Mesenchymal stem cell (in vitro differentiated cells and primary cell): ENCODE measurements at regions not wholly inside any gene's neighbourhood (a gene's known extent, or its start where the extent isn't known, plus 50 kb on each side); places are given as distances from the start of the nearest gene placed in this dataset.

Source experiments
- DNase-seq: peaks from one replicate; pipeline ENCODE4 v3.0.0-alpha.2; 2013
- H2AFZ ChIP-seq: one replicate; pipeline ENCODE4 v1.6.1; 2013; ENCODE audit warnings: low read depth, mild to moderate bottlenecking, control low read depth, inconsistent platforms, low read length, moderate library complexity
- H2AK5ac ChIP-seq: 2 replicates; pipeline ENCODE4 v1.6.1; 2013; ENCODE audit warnings: low read length, moderate library complexity, mild to moderate bottlenecking, inconsistent platforms; ENCODE audit not compliant: severe bottlenecking
- H2BK120ac ChIP-seq: one replicate; pipeline ENCODE4 v1.6.1; 2013; ENCODE audit warnings: low read depth, mild to moderate bottlenecking, inconsistent platforms, low read length, moderate library complexity
- H2BK12ac ChIP-seq, 2 experiments: one replicate each; pipeline ENCODE4 v1.6.1; 2013; ENCODE audit warnings: inconsistent platforms in 2 of 2, low read length in 2 of 2, mild to moderate bottlenecking in 2 of 2, moderate library complexity in 2 of 2, control low read depth in 1 of 2
- H2BK15ac ChIP-seq: one replicate; pipeline ENCODE4 v1.6.1; 2013; ENCODE audit warnings: mild to moderate bottlenecking, low read depth, inconsistent platforms; ENCODE audit not compliant: poor library complexity, severe bottlenecking
- H2BK5ac ChIP-seq: 2 replicates; pipeline ENCODE4 v1.6.1; 2013; ENCODE audit warnings: low read depth, mild to moderate bottlenecking, low read length, control low read depth, inconsistent platforms; ENCODE audit not compliant: poor library complexity, severe bottlenecking
- H3K14ac ChIP-seq, 2 experiments: one replicate each; pipeline ENCODE4 v1.6.1; 2013; ENCODE audit warnings: inconsistent platforms in 2 of 2, low read length in 2 of 2, control low read depth in 1 of 2, mild to moderate bottlenecking in 1 of 2, moderate library complexity in 1 of 2
- H3K18ac ChIP-seq, 2 experiments: one replicate each; pipeline ENCODE4 v1.6.1; 2013; ENCODE audit warnings: inconsistent platforms in 2 of 2, low read length in 2 of 2, control low read depth in 1 of 2, low read depth in 1 of 2, mild to moderate bottlenecking in 1 of 2
- H3K23ac ChIP-seq, 2 experiments: one replicate each; pipeline ENCODE4 v1.6.1; 2013; ENCODE audit warnings: inconsistent platforms in 2 of 2, low read length in 2 of 2, mild to moderate bottlenecking in 2 of 2, moderate library complexity in 2 of 2, control low read depth in 1 of 2
- H3K27ac ChIP-seq: 2 replicates; pipeline ENCODE4 v1.5.1; 2013; ENCODE audit warnings: mild to moderate bottlenecking, moderate library complexity, low read length, control low read depth, inconsistent platforms; ENCODE audit not compliant: poor library complexity, severe bottlenecking
- H3K27me3 ChIP-seq, 2 experiments: 2 replicates each; pipeline versions ENCODE4 v1.6.1 to v1.7.0; 2013; ENCODE audit warnings: low read length in 2 of 2, mild to moderate bottlenecking in 2 of 2, moderate library complexity in 2 of 2, control low read depth in 1 of 2, inconsistent platforms in 1 of 2; ENCODE audit not compliant: control insufficient read depth in 1 of 2, insufficient read depth in 1 of 2
- H3K36me3 ChIP-seq, 2 experiments: 2 replicates each; pipeline versions ENCODE4 v1.6.1 to v1.7.0; 2013; ENCODE audit warnings: low read length in 2 of 2, control low read depth in 1 of 2, inconsistent platforms in 1 of 2, low read depth in 1 of 2, mild to moderate bottlenecking in 1 of 2; ENCODE audit not compliant: insufficient read depth in 2 of 2, control insufficient read depth in 1 of 2
- H3K4ac ChIP-seq, 2 experiments: one replicate each; pipeline ENCODE4 v1.6.1; 2013; ENCODE audit warnings: inconsistent platforms in 2 of 2, low read length in 2 of 2, mild to moderate bottlenecking in 2 of 2, moderate library complexity in 2 of 2, control low read depth in 1 of 2, low read depth in 1 of 2
- H3K4me1 ChIP-seq: 2 replicates; pipeline ENCODE4 v1.6.1; 2013; ENCODE audit warnings: low read depth, low read length, control low read depth; ENCODE audit not compliant: control insufficient read depth, insufficient read depth
- H3K4me2 ChIP-seq: 2 replicates; pipeline ENCODE4 v1.6.1; 2013; ENCODE audit warnings: low read length, mild to moderate bottlenecking, inconsistent platforms; ENCODE audit not compliant: poor library complexity, severe bottlenecking
- H3K4me3 ChIP-seq, 2 experiments: 2 replicates each; pipeline versions ENCODE4 v1.5.1 to v1.7.0; 2013; ENCODE audit warnings: low read length in 2 of 2, mild to moderate bottlenecking in 2 of 2, control low read depth in 1 of 2, low read depth in 1 of 2; ENCODE audit not compliant: insufficient read depth in 1 of 2
- H3K79me1 ChIP-seq: replicated peaks from 2 replicates; pipeline ENCODE4 v1.6.1; 2013; ENCODE audit warnings: mild to moderate bottlenecking, control low read depth, low read length, inconsistent platforms; ENCODE audit not compliant: poor library complexity, severe bottlenecking
- H3K9ac ChIP-seq: 2 replicates; pipeline ENCODE4 v1.7.0; 2013; ENCODE audit warnings: mild to moderate bottlenecking, low read length, moderate library complexity
- H3K9me3 ChIP-seq: 2 replicates; pipeline ENCODE4 v1.7.0; 2013; ENCODE audit warnings: mild to moderate bottlenecking, low read length; ENCODE audit not compliant: control insufficient read depth
- H4K8ac ChIP-seq: one replicate; pipeline ENCODE4 v1.6.1; 2013; ENCODE audit warnings: inconsistent platforms, mild to moderate bottlenecking, low read length, moderate library complexity
- H4K91ac ChIP-seq: one replicate; pipeline ENCODE4 v1.6.1; 2013; ENCODE audit warnings: mild to moderate bottlenecking, low read length, inconsistent platforms
- WGBS: methylation state at CpG from one replicate; pipeline ENCODE4 v1.1.7; 2013; ENCODE audit warnings: mixed read lengths; 5-methylcytosine and 5-hydroxymethylcytosine counted together

- Histone ChIP-seq H3K4me3 (no peak overlapping the region), H2AFZ (no peak overlapping the region), H2BK15ac (no peak overlapping the region), H4K8ac (no peak overlapping the region), H2BK120ac (no peak overlapping the region), H2BK12ac (no peak overlapping the region), H4K91ac (no peak overlapping the region), H3K9ac (no peak overlapping the region), H3K79me1 (no peaks in the 10 kb centered on the region), H3K9me3 (no peaks in the 10 kb centered on the region), H2AK5ac (no peak overlapping the region), H3K14ac (no peak overlapping the region), H2BK5ac (no peak overlapping the region), H3K18ac (no peak overlapping the region), H3K4me1 (peaks cover 2% of the 10 kb centered on the region), H3K27ac (no peak overlapping the region), H3K36me3 (no peaks in the 10 kb centered on the region), H3K4me2 (no peak overlapping the region), H3K4ac (no peak overlapping the region), H3K23ac (no peak overlapping the region), H3K27me3 (peaks cover 19 to 43% of the 10 kb centered on the region in 2 experiments)
- WGBS = 75% methylated on average over 1 of the region's 1 CpG
- no peak for DNase-seq
These were observed 81.7 kb upstream of the TLE3 start for GRCh38 chr15:70179309-70179892.

DNA sequence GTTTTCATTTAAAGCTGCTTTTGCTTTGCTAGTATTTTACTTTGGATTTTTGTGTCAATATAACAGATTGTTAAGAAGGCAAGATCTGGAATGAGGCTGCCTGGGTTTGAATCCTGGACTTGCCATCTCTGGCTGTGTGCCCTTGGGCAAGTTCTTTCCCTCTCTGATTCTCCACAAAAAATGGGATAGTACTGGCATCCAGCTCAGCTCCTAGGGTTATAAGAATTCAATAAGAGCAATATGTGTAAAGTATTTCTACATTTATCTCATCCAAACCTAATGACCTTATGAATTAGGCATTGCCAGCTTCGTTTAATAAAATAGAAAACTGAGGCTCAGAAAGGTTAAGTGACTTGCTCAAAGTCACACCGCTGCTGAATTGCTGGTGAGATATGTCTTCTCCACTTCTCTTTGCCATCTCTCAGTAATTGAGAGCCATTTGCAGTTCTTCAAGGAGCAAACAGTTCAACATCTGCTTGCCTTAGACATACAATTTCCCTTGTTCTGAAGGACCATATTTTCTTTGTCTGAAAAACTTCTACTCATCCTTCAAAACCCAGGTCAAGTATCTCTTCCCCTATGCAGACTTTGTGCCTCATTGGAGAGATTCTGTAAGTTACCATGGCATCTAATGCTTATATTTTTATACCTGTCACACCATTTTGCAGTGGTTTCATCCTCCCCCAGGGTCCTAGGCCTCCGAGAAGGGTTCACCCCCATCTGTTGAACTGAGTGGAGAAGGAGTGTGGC, 80.8 kb upstream of the TLE3 start:
- peaks cover 2% of the 10 kb centered on the region for H3K4me1 ChIP-seq
- no peak overlapping the region for H3K23ac ChIP-seq
- H3K36me3 ChIP-seq = no peaks in the 10 kb centered on the region
- H2BK5ac ChIP-seq = no peak overlapping the region
- H2BK12ac ChIP-seq = no peak overlapping the region
- no peak overlapping the region for H2BK120ac ChIP-seq
- H3K4me3 ChIP-seq = no peak overlapping the region
- H4K91ac ChIP-seq = no peak overlapping the region
- no peak overlapping the region for H3K14ac ChIP-seq
- H3K9ac ChIP-seq = no peak overlapping the region
- WGBS = 88% methylated on average over 2 of the region's 3 CpGs
- H2AFZ ChIP-seq = no peak overlapping the region
- no peak overlapping the region for H3K4me2 ChIP-seq
- peaks cover 28 to 51% of the 10 kb centered on the region in 2 experiments for H3K27me3 ChIP-seq
- H3K27ac ChIP-seq = no peak overlapping the region
- H2BK15ac ChIP-seq = no peak overlapping the region
- no peak overlapping the region for H3K18ac ChIP-seq
- H4K8ac ChIP-seq = no peak overlapping the region
- no peaks in the 10 kb centered on the region for H3K9me3 ChIP-seq
- H3K79me1 ChIP-seq = no peaks in the 10 kb centered on the region
- no peak overlapping the region for H2AK5ac ChIP-seq
- no peak for DNase-seq
- no peak overlapping the region for H3K4ac ChIP-seq

DNA sequence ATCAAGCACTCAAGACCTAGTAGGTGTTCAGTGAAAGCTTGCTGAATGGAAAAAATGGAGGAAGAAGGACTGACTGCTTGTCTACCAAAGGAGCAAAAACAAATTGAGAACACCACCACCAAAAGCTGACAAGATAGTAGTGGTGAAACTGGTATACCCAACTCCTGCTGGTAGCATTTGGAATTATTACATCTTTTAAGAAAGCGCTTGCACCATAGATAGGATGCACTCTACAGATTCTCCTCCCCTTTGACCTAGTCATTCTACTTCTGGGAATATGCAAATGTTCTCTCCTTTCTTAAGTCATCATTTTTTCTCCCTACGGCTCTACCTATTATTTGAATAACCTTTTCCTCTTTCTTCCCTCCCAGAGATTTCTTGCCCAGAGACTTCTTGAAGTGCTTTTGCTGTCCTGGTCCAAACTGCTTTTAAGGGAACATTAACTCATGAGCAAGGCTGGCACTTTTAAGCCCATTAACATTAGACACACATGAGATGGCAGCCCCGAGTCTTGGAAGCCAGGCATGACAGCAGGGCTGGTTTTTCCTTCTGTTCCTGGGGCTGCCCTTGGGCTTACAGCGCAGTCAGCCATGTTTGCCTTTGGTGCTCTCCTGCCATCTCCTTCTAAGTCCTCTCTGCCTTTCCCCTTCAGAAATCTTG, 75.0 kb upstream of the TLE3 start:
- 80% methylated on average over 4 of the region's 4 CpGs for WGBS
- peak overlapping the region; percentile 35 for H4K91ac ChIP-seq
- no peak overlapping the region for H2BK15ac ChIP-seq

GRCh38 chr15:70172124-70172523, 74.4 kb upstream of the TLE3 start:
- H2BK120ac ChIP-seq = no peak overlapping the region
- H3K27ac ChIP-seq = no peak overlapping the region
- peaks cover 39 to 48% of the 10 kb centered on the region in 2 experiments for H3K27me3 ChIP-seq
- H3K18ac ChIP-seq = no peak overlapping the region
- no peaks in the 10 kb centered on the region for H3K36me3 ChIP-seq
- no peak overlapping the region for H3K4me3 ChIP-seq
- H3K4me1 ChIP-seq = no peaks in the 10 kb centered on the region
- 78% methylated on average over 1 of the region's 2 CpGs for WGBS
- no peaks in the 10 kb centered on the region for H3K9me3 ChIP-seq
- DNase-seq = no peak
- no peak overlapping the region for H2BK12ac ChIP-seq
- no peak overlapping the region for H3K23ac ChIP-seq
- no peak overlapping the region for H2AFZ ChIP-seq
- no peak overlapping the region for H3K14ac ChIP-seq
- no peak overlapping the region for H2BK5ac ChIP-seq
- no peak overlapping the region for H2BK15ac ChIP-seq
- H3K79me1 ChIP-seq = no peaks in the 10 kb centered on the region
- no peak overlapping the region for H2AK5ac ChIP-seq
- H4K8ac ChIP-seq = no peak overlapping the region
- H3K9ac ChIP-seq = no peak overlapping the region
- no peak overlapping the region for H3K4ac ChIP-seq
- H3K4me2 ChIP-seq = no peak overlapping the region
- H4K91ac ChIP-seq = no peak overlapping the region

More for the DNA sequence above, 75.0 kb upstream of the TLE3 start:
- Histone ChIP-seq H3K79me1 (no peaks in the 10 kb centered on the region), H3K9ac (no peak overlapping the region), H3K4me2 (no peak overlapping the region), H3K27me3 (peaks cover 39 to 48% of the 10 kb centered on the region in 2 experiments), H3K4me1 (no peaks in the 10 kb centered on the region), H3K4ac (no peak overlapping the region), H3K23ac (no peak overlapping the region), H2BK12ac (no peak overlapping the region), H2BK5ac (no peak overlapping the region), H2AFZ (no peak overlapping the region), H4K8ac (no peak overlapping the region), H3K9me3 (no peaks in the 10 kb centered on the region), H2BK120ac (no peak overlapping the region), H3K27ac (no peak overlapping the region), H3K36me3 (no peaks in the 10 kb centered on the region), H2AK5ac (no peak overlapping the region), H3K18ac (peak overlapping the region in 1 of 2 experiments; percentile 39), H3K4me3 (no peak overlapping the region), H3K14ac (no peak overlapping the region)
- DNase-seq = no peak
